ENCODE measurements at regions not wholly inside any gene's neighbourhood (a gene's known extent, or its start where the extent isn't known, plus 50 kb on each side); places are given as distances from the start of the nearest gene placed in this dataset.

DNA sequence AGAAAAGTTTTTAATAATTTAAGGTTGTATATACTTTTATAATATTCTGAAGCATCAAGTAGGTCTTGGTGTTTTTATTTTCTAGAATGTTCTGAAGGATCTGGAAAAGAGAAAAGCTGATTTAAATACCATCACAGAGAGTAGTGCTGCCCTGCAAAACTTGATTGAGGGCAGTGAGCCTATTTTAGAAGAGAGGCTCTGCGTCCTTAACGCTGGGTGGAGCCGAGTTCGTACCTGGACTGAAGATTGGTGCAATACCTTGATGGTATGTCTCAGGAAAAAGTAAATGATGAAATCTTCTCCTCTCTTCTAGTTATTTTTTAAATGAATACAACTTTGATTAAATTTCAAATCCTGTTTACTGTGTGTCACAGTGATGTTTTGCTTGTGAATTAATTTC lies 225.7 kb downstream of the UTRN start:
- Mint-ChIP-seq H3K27me3 (no peaks in the 10 kb centered on the region), H3K27ac (no peak overlapping the region), H3K36me3 (ENCODE audit: low read depth) (peaks cover 90% of the 10 kb centered on the region), H3K4me3 (no peak overlapping the region), H3K9me3 (no peaks in the 10 kb centered on the region), H3K4me1 (ENCODE audit: low read depth) (peaks cover 21% of the 10 kb centered on the region)
- POLR2A ChIA-PET, result no interaction called here
- H3K27me3 ChIP-seq (ENCODE audit: control insufficient read depth in 1 of 2, insufficient read depth in 2 of 2, low read length in 2 of 2), result no peaks in the 10 kb centered on the region
- H3K4me3 ChIP-seq (ENCODE audit: low read length), result no peak overlapping the region
- H3K36me3 ChIP-seq (ENCODE audit: insufficient read depth, low read length), result peaks cover 50% of the 10 kb centered on the region
- ATAC-seq (ENCODE audit: poor library complexity) (no peak), DNase-seq (no peak)
- TF ChIP-seq, protein P1, sequence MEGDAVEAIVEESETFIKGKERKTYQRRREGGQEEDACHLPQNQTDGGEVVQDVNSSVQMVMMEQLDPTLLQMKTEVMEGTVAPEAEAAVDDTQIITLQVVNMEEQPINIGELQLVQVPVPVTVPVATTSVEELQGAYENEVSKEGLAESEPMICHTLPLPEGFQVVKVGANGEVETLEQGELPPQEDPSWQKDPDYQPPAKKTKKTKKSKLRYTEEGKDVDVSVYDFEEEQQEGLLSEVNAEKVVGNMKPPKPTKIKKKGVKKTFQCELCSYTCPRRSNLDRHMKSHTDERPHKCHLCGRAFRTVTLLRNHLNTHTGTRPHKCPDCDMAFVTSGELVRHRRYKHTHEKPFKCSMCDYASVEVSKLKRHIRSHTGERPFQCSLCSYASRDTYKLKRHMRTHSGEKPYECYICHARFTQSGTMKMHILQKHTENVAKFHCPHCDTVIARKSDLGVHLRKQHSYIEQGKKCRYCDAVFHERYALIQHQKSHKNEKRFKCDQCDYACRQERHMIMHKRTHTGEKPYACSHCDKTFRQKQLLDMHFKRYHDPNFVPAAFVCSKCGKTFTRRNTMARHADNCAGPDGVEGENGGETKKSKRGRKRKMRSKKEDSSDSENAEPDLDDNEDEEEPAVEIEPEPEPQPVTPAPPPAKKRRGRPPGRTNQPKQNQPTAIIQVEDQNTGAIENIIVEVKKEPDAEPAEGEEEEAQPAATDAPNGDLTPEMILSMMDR (IDR thresholded peaks at IDR 0.05), result no peak
- intact Hi-C loops (cut with DNase I, micrococcal nuclease), result no loop called here
- no peaks in the 10 kb centered on the region for H3K9me3 ChIP-seq (ENCODE audit: control insufficient read depth in 1 of 2, insufficient read depth in 1 of 2, low read length in 2 of 2)
- H3K27ac ChIP-seq (ENCODE audit: low read depth in 1 of 2, low read length in 2 of 2), result no peak overlapping the region
- CTCF ChIA-PET, result no interaction called here
- no peaks in the 10 kb centered on the region for H3K4me1 ChIP-seq (ENCODE audit: insufficient read depth, low read length)

- no peak overlapping the region for H3K4me3 Mint-ChIP-seq
- no peaks in the 10 kb centered on the region for H3K27me3 ChIP-seq (ENCODE audit: control insufficient read depth in 1 of 2, insufficient read depth in 2 of 2, low read length in 2 of 2)
- no peaks in the 10 kb centered on the region for H3K9me3 ChIP-seq (ENCODE audit: control insufficient read depth in 1 of 2, insufficient read depth in 1 of 2, low read length in 2 of 2)
- H3K4me3 ChIP-seq (ENCODE audit: low read length), result no peak overlapping the region
- no peaks in the 10 kb centered on the region for H3K27me3 Mint-ChIP-seq
- ATAC-seq (ENCODE audit: poor library complexity) (no peak), DNase-seq (no peak)
- no peaks in the 10 kb centered on the region for H3K9me3 Mint-ChIP-seq
- TF ChIP-seq, protein P1 (IDR thresholded peaks at IDR 0.05), result no peak
- ChIA-PET CTCF (no interaction called here), POLR2A (no interaction called here)
- H3K27ac ChIP-seq (ENCODE audit: low read depth in 1 of 2, low read length in 2 of 2), result no peak overlapping the region
- H3K36me3 Mint-ChIP-seq (ENCODE audit: low read depth), result peaks cover 94% of the 10 kb centered on the region
- no peaks in the 10 kb centered on the region for H3K4me1 Mint-ChIP-seq (ENCODE audit: low read depth)
- H3K4me1 ChIP-seq (ENCODE audit: insufficient read depth, low read length), result no peaks in the 10 kb centered on the region
- no peak overlapping the region for H3K27ac Mint-ChIP-seq
- intact Hi-C loops (cut with DNase I, micrococcal nuclease), result no loop called here
- peaks cover 66% of the 10 kb centered on the region for H3K36me3 ChIP-seq (ENCODE audit: insufficient read depth, low read length)
Observed at GRCh38 chr6:144515761-144516160, 230.6 kb downstream of the UTRN start.

- CTCF ChIA-PET, result no interaction called here
- peaks cover 79% of the 10 kb centered on the region for H3K36me3 ChIP-seq (ENCODE audit: insufficient read depth, low read length)
- Mint-ChIP-seq H3K4me3 (no peak overlapping the region), H3K36me3 (ENCODE audit: low read depth) (peaks cover 88% of the 10 kb centered on the region), H3K9me3 (no peaks in the 10 kb centered on the region), H3K27me3 (no peaks in the 10 kb centered on the region), H3K27ac (no peak overlapping the region), H3K4me1 (ENCODE audit: low read depth) (no peaks in the 10 kb centered on the region)
- H3K9me3 ChIP-seq (ENCODE audit: control insufficient read depth in 1 of 2, insufficient read depth in 1 of 2, low read length in 2 of 2), result no peaks in the 10 kb centered on the region
- POLR2A ChIA-PET, result no interaction called here
- no peaks in the 10 kb centered on the region for H3K27me3 ChIP-seq (ENCODE audit: control insufficient read depth in 1 of 2, insufficient read depth in 2 of 2, low read length in 2 of 2)
- H3K4me3 ChIP-seq (ENCODE audit: low read length), result no peak overlapping the region
- TF ChIP-seq, protein P1 (IDR thresholded peaks at IDR 0.05), result no peak
- ATAC-seq (ENCODE audit: poor library complexity), result no peak
- no peak overlapping the region for H3K27ac ChIP-seq (ENCODE audit: low read depth in 1 of 2, low read length in 2 of 2)
- DNase-seq, result no peak
- intact Hi-C loops (cut with DNase I, micrococcal nuclease), result no loop called here
- no peaks in the 10 kb centered on the region for H3K4me1 ChIP-seq (ENCODE audit: insufficient read depth, low read length)
Observed at GRCh38 chr6:144519426-144519825, 234.3 kb downstream of the UTRN start.

Data from CD4-positive, alpha-beta T cell (primary cell).